GM18867 (cell line): ENCODE measurements at regions not wholly inside any gene's neighbourhood (a gene's known extent, or its start where the extent isn't known, plus 50 kb on each side); places are given as distances from the start of the nearest gene placed in this dataset.
"Not testable (repeated sequence)": the region's sequence is repeated elsewhere in the genome, so short reads cannot be mapped to it uniquely, and the experiment has no call there.

Source experiments
- ATAC-seq: cut with Tn5 transposase; IDR thresholded peaks from one replicate; pipeline ENCODE4 v1.9.1; 2021; ENCODE audit warnings: mild to moderate bottlenecking, moderate library complexity; ENCODE audit not compliant: unreplicated experiment

DNA sequence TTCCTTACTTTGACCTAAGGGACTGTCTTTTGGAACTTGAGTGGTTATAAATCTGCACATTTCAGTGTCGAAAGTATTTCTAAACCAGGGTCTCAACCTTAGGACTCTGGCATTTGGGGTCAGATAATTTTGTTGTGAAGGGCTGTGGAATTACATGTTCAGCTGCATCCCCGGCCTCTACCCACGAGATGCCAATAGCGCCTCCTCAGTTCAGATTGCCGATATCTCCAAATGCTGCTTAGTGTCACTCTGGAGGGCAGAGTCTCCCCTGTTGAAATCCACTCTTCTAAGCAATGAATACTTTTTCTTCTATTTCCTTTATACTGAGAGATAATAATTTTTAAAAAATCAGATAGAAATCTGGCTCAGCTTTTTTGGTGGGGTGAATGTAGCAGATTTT lies 379.4 kb upstream of the RGS6 start:
- ATAC-seq: no peak

DNA sequence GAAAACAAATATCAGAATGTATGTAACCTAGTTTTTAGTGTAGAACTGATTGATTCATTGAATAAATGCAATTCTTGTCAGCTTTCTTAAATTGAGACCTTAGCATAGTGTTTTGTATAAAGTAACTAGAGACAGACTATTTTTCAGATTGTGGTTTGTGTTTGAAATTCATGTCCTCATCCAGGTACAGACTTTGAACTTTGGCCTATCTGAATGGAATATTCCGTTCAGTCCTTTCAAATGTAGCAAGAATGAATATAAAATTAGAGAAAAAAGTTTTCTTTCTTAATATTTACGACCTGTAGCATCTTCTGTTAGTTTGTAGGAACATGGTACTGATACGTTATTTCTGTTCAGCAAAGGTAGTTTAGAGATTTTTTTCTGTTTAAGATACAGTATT lies 378.4 kb upstream of the RGS6 start:
- ATAC-seq: no peak

DNA sequence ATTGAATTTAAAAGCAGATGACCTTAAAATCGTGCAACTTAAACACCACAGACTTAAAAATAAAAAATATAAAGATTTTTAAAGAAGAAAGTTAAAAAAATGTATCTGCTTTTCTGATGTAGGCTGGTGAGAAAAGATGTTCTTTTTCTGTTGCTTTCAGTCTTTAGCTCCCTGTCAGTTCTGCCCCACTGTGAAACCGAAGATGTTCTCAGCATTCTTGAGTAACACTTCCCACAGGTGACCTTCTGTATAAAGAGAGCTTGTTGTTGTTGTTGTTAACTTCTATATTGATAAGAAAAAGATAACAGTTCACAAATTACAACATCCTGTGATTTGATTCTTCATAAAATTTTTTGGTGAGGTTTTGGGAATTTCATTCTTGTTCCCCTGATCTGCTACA lies 377.9 kb upstream of the RGS6 start:
- peak; percentile 47 for ATAC-seq

DNA sequence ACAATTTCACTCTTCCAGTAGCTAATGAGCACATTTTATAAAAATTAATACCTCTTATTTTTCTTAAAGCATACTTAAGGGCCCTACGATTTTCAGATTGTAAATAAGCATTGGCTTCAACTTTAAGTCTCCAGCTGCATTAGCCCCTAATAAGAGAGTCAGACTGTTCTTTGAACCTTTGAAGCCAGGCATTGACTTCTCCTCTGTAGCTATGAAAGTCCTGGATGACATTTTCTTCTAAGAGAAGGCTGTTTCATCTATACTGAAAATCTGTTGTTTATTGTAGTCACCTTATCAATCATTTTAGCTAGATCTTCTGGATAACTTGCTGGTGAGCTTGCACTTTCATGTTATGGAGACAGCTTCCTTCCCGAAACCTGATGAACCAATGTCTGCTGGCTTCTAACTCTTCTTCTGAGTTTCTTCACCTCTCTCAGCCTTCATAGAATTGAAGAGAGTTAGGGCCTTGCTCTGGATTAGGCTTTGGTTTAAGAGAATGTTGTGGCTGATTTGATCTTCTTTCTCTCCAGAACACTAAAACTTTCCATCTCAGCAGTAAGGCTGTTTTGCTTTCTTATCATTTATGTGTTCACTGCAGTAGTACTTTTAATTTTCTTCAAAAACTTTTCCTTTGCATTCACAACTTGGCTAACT lies 377.1 kb upstream of the RGS6 start:
- peak; percentile 19 for ATAC-seq

GRCh38 chr14:71555654-71556559 lies 376.3 kb upstream of the RGS6 start:
- peak; percentile 82 for ATAC-seq

DNA sequence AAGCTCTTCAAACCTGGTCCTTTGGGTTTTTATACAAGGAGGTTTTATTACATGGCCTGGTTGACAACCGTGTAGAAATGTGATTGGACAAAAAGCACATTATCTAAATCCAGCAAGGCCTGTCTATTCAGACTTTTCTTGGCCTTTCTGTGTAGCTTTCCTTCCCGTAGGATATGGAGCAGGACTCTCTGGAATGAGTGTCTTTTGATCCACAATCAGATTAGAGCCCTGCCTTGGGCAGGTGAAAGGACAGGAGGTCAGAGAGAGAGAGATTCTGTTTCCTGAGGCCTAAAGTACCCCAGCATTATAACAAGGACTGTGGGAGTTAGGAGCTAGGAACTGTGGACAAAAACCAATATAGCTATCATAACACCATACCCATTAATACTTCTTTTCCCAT lies 375.5 kb upstream of the RGS6 start:
- ATAC-seq: no peak

GRCh38 chr14:71557351-71557750 lies 374.9 kb upstream of the RGS6 start:
- ATAC-seq: no peak

DNA sequence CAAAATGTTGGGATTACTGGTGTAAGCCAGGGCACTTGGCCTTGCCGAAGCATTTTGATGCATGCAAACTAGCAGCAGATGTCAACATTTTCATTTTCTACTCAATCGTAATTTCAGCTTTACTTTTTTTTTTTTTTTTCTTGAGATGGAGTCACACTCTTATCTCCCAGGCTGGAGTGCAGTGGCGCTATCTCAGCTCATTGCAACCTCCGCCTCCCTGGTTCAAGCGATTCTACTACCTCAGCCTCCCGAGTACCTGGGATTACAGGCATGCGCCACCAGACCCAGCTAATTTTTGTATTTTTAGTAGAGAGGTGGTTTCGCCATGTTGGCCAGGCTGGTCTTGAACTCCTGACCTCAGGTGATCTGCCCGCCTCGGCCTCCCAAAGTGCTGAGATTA lies 373.3 kb upstream of the RGS6 start:
- ATAC-seq: not testable (repeated sequence)

DNA sequence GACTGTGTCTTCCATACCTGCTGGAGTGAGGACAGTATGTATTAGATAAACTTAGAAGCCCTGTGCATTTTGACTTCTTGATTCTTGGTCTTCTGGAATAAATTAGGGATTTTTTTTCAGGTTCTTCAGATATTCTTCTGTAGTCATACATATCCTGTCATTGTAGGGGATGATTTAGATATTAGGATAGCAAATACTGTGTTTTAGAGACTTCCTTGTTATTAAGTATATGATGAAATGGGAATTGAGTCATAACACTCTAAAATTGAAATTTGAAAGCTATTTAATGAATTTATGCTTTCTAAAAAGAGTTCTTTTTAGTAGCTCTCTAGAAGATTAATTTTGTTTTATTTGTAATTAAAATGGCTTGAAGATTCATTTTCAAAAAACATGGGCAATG lies 371.5 kb upstream of the RGS6 start:
- no peak for ATAC-seq

- no peak for ATAC-seq
Measured at GRCh38 chr14:71563492-71564153, 368.6 kb upstream of the RGS6 start.

DNA sequence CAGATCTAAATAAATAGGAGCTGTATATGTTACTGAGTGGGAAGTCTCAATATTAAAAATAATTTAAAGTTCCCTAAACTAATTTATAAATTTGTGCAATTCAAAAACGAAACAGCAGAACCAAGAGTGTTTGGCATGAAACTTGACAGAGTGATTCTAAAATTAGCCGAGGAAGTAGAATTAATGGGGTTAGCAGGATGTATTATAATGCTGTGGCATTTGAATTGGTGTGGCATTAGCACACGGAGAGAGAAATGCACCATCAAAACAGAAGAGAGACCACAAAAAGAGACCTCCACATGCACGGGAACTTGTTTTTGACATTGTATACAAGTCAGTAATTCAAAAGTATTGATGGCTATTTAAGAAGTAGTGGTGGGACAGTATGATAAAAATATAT lies 366.0 kb upstream of the RGS6 start:
- peak; percentile 84 for ATAC-seq

DNA sequence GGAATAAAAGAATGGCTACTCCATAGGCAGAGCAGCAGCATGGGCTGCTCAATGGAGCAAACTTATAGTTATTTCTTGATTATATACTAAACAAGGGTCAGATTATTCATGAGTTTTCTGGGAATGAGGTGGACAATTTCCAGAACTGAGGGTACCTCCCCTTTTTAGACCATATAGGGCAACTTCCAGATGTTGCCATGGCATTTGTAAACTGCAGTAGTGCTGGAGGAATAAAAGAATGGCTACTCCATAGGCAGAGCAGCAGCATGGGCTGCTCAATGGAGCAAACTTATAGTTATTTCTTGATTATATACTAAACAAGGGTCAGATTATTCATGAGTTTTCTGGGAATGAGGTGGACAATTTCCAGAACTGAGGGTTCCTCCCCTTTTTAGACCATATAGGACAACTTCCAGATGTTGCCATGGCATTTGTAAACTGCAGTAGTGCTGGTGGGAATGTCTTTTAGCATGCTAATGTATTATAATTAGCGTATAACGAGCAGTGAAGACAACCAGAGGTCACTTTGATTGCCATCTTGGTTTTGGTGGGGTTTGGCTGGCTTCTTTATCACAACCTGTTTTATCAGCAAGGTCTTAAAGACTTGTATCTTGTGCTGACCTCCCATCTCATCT lies 364.6 kb upstream of the RGS6 start:
- not testable (repeated sequence) for ATAC-seq

DNA sequence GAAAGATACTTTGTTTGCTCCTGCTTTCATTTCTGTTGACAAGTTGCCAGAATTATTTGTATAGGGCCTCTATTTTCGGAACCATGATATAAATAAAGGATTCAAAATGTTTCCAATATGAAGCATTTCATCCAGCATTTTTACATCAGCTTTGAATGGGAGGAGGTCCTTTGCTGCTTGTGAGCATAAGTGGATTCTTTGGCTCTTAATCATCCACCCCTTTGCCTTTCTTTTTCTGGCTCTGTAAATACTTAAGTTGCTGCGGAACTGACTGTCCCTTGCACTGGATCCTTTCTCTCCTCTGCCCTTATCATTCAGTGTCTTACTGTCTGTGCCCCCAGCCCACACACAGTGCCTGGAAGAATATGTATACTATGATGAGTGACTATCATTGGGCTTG lies 357.3 kb upstream of the RGS6 start:
- ATAC-seq: no peak

DNA sequence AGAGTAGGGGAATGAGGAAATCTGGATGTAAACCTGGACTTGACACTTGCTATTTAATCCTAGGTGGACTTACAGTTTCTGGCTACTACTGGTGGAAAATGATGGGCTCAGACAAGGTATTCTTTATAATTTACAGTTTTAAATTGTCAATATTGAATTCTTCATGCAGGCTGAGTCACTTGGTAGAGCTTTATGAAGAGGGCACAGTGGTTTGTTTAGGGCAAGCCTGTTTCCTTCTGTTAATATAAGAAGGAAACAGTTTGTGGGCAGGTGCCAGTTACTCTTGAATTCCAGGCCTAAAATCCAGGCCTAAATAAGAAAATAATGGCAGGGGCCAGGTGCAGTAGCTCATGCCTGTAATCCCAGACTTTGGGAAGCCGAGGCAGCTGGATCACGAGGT lies 355.8 kb upstream of the RGS6 start:
- ATAC-seq: no peak

GRCh38 chr14:71579331-71579730 lies 352.9 kb upstream of the RGS6 start:
- ATAC-seq: no peak

DNA sequence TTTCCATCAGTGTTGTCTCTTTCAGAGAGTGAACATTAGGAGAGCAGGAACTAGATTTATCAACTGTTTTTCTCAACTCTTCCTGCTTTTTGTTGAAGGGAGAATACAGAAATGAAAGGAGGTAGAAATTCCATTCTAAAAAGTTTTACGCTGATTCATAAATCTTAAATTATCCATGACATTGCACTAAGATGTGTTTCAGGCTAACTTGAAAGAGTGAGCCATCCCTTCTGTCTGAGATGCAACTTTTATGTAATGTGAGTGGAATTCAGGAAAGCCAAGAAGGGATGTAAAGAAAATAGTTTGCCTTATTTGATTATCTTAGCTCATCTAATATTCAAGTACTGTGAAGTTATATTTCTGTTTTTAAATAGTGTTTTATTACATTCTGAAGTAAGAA lies 349.5 kb upstream of the RGS6 start:
- no peak for ATAC-seq

DNA sequence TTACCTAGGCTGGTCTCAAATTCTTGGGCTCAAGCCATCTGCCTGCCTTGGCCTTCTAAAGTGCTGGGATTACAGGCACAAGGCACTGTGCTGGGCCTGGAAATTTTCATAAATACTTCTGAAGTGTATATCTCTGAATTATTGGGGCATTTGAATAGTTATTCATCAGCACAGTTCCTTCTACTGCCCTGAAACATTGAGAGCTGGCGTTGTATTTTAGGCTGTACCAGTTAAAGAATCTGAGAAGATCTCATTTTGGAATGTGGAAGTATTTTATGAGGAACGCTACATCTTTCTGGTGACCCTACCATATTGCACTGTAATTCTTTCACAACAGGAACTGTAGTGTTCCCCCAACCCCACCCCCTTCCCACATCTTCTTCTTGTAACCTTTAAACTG lies 349.0 kb upstream of the RGS6 start:
- ATAC-seq: no peak

DNA sequence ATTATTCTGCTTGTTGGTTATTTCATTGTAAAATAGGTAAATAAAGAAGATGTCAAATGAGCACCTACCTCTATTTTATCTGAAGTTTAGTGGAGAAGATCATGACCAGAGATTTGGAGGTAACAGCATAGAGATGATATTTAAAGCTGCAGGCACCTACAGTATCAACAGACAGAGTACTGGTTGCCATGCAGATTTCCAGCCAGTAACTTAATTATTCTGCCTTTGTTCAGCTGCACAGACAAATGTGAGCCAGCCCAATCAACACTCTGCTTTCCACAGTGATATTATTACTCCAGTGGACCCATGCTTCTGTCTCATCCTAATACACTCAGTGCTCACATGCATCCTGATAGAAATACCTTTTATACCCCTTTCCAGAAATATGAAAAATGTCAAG lies 348.5 kb upstream of the RGS6 start:
- ATAC-seq: no peak

- ATAC-seq: no peak
Measured at GRCh38 chr14:71585361-71585760, 346.9 kb upstream of the RGS6 start.

GRCh38 chr14:71586131-71586897 lies 345.9 kb upstream of the RGS6 start:
- ATAC-seq: no peak

DNA sequence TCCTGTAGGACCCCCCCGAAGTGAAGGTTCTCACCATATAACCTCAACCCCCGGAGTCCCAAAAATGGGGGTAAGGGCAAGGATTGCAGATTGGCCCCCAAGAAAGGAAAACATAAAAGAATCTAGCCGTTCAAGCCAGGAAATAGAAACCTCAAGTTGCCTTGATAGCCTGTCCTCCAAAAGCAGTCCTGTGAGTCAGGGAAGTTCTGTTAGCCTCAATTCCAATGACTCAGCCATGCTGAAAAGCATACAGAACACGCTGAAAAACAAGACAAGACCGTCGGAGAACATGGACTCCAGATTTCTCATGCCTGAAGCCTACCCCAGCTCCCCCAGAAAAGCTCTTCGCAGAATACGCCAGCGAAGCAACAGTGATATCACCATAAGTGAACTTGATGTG lies 344.2 kb upstream of the RGS6 start:
- ATAC-seq: no peak
